WTC11 (cell line): ENCODE measurements at regions not wholly inside any gene's neighbourhood (a gene's known extent, or its start where the extent isn't known, plus 50 kb on each side); places are given as distances from the start of the nearest gene placed in this dataset.

Experiments used
- ATAC-seq: fragments of 200-7000 bp; cut with Tn5 transposase; 2 replicates; pipeline ENCODE4 v1.10.0; 2021; ENCODE audit warnings: mild to moderate bottlenecking, moderate library complexity
- CTCF ChIA-PET: fragments of 300-600 bp; sonication (Branson Sonifier 250); formaldehyde crosslinking; loops from one replicate; lab custom pipeline; 2021; ENCODE audit warnings: antibody characterized with exemption; lab: Charles Lee
- POLR2A ChIA-PET: fragments of 350-600 bp; sonication (Branson Sonifier 250); formaldehyde crosslinking; loops from one replicate; lab custom pipeline; 2021; ENCODE audit warnings: antibody characterized with exemption; lab: Charles Lee
- DNase-seq: peaks from one replicate; pipeline ENCODE4 v3.0.0; 2021; ENCODE audit warnings: low spot score
- H3K27ac Mint-ChIP-seq: 2 replicates; pipeline ENCODE4 v1.8.0; 2021; ENCODE audit warnings: mixed read lengths
- H3K27me3 Mint-ChIP-seq: 2 replicates; pipeline ENCODE4 v1.8.0; 2021; ENCODE audit warnings: low read depth, mild to moderate bottlenecking, moderate library complexity, mixed read lengths
- H3K36me3 Mint-ChIP-seq: 2 replicates; pipeline ENCODE4 v1.8.0; 2021; ENCODE audit warnings: mixed read lengths
- H3K4me1 Mint-ChIP-seq: 2 replicates; pipeline ENCODE4 v1.8.0; 2022; ENCODE audit warnings: mixed read lengths
- H3K4me3 Mint-ChIP-seq: 2 replicates; pipeline ENCODE4 v1.8.0; 2021; ENCODE audit warnings: mild to moderate bottlenecking, moderate library complexity, mixed read lengths
- H3K9me3 Mint-ChIP-seq: 2 replicates; pipeline ENCODE4 v1.8.0; 2021; ENCODE audit warnings: mixed read lengths
- AFF4 ChIP-seq: sonication (generic); formaldehyde crosslinking; IDR thresholded peaks from 2 replicates; pipeline ENCODE4 v1.8.1; 2023; ENCODE audit warnings: mild to moderate bottlenecking, missing genetic modification reagents, borderline replicate concordance
- FOXP1 ChIP-seq: sonication (generic); formaldehyde crosslinking; IDR thresholded peaks from 2 replicates; pipeline ENCODE4 v1.8.0; 2022; ENCODE audit warnings: missing genetic modification reagents, mild to moderate bottlenecking, moderate library complexity, borderline replicate concordance
- GTF2I ChIP-seq: fragments of 250-450 bp; sonication (Bioruptor Pico); conservative IDR thresholded peaks from 2 replicates; pipeline ENCODE4 v1.4.0; 2021; ENCODE audit warnings: mild to moderate bottlenecking
- HMGXB4 ChIP-seq: sonication (generic); formaldehyde crosslinking; IDR thresholded peaks from 2 replicates; pipeline ENCODE4 v1.8.1; 2023; ENCODE audit warnings: mild to moderate bottlenecking, moderate library complexity, missing genetic modification reagents
- IRF2 ChIP-seq: sonication (generic); formaldehyde crosslinking; IDR thresholded peaks from 2 replicates; pipeline ENCODE4 v1.8.0; 2022; ENCODE audit warnings: low read depth, missing genetic modification reagents, borderline replicate concordance
- NR1H2 ChIP-seq: sonication (generic); formaldehyde crosslinking; IDR thresholded peaks from 2 replicates; pipeline ENCODE4 v1.9.0; 2021; ENCODE audit warnings: mild to moderate bottlenecking, moderate library complexity, missing genetic modification reagents
- SMAD3 ChIP-seq: sonication (generic); formaldehyde crosslinking; IDR thresholded peaks from 2 replicates; pipeline ENCODE4 v1.8.0; 2022; ENCODE audit warnings: missing genetic modification reagents, mild to moderate bottlenecking, borderline replicate concordance
- TEAD4 ChIP-seq: sonication (generic); formaldehyde crosslinking; IDR thresholded peaks from 2 replicates; pipeline ENCODE4 v1.8.0; 2022; ENCODE audit warnings: mild to moderate bottlenecking, missing genetic modification reagents
- TP53 ChIP-seq: sonication (generic); formaldehyde crosslinking; IDR thresholded peaks from 2 replicates; pipeline ENCODE4 v1.8.1; 2023; ENCODE audit warnings: mild to moderate bottlenecking, missing genetic modification reagents
- ZMAT4 ChIP-seq: fragments of 250-450 bp; sonication (Bioruptor Pico); IDR thresholded peaks from 2 replicates; pipeline ENCODE4 v1.9.0; 2021; ENCODE audit warnings: mild to moderate bottlenecking
- ZNF138 ChIP-seq: sonication (generic); formaldehyde crosslinking; conservative IDR thresholded peaks from 2 replicates; pipeline ENCODE4 v1.8.1; 2022; ENCODE audit warnings: mild to moderate bottlenecking, moderate library complexity, missing genetic modification reagents
- ZNF396 ChIP-seq: fragments of 250-450 bp; sonication (Bioruptor Pico); IDR thresholded peaks from 2 replicates; pipeline ENCODE4 v1.8.0; 2021; ENCODE audit warnings: mild to moderate bottlenecking, moderate library complexity, borderline replicate concordance
- TF ChIP-seq, protein P1 (sequence below): sonication (generic); formaldehyde crosslinking; conservative IDR thresholded peaks from 2 replicates; pipeline ENCODE4 v1.8.1; 2023; ENCODE audit warnings: mild to moderate bottlenecking, low read depth, missing genetic modification reagents, moderate library complexity
- TF ChIP-seq, protein P2 (sequence below): sonication (generic); formaldehyde crosslinking; IDR thresholded peaks from 2 replicates; pipeline ENCODE4 v1.8.1; 2022; ENCODE audit warnings: low read depth, mild to moderate bottlenecking, moderate library complexity, missing genetic modification reagents, borderline replicate concordance
- TF ChIP-seq, protein P3 (sequence below): sonication (generic); formaldehyde crosslinking; conservative IDR thresholded peaks from 2 replicates; pipeline ENCODE4 v1.8.1; 2022; ENCODE audit warnings: mild to moderate bottlenecking, missing genetic modification reagents

DNA sequence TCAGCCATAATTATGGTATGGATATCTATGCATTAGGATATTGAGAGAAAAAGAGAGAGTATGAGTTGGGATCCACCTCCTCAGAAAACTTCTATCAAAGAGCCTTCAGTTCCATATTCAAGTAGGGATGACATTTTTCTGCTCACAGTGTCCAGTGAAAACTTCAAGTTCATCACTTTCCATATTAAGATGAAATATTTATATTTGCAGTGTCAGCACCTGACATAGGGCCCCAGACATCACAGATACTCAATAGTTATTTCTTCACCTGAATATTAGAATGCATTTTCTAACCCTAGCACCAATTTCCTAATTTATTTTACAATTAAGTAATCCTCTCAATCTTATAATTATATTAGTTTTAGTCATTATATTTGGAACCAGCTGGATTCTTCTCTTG is 318.0 kb upstream of the MGAT4C start:
- ChIA-PET CTCF (no interaction called here), POLR2A (no interaction called here)
- ATAC-seq (no peak), DNase-seq (no peak)
- no peak overlapping the region for H3K4me3 Mint-ChIP-seq
- TF ChIP-seq HMGXB4 (no peak), IRF2 (CRISPR knock-in tag) (no peak), FOXP1 (CRISPR knock-in tag) (no peak), TP53 (CRISPR knock-in tag) (no peak), ZNF396 (CRISPR knock-in tag) (no peak), ZNF138 (no peak), GTF2I (CRISPR knock-in tag) (no peak), SMAD3 (no peak), ZMAT4 (CRISPR knock-in tag) (no peak)
- TF ChIP-seq, protein P1, sequence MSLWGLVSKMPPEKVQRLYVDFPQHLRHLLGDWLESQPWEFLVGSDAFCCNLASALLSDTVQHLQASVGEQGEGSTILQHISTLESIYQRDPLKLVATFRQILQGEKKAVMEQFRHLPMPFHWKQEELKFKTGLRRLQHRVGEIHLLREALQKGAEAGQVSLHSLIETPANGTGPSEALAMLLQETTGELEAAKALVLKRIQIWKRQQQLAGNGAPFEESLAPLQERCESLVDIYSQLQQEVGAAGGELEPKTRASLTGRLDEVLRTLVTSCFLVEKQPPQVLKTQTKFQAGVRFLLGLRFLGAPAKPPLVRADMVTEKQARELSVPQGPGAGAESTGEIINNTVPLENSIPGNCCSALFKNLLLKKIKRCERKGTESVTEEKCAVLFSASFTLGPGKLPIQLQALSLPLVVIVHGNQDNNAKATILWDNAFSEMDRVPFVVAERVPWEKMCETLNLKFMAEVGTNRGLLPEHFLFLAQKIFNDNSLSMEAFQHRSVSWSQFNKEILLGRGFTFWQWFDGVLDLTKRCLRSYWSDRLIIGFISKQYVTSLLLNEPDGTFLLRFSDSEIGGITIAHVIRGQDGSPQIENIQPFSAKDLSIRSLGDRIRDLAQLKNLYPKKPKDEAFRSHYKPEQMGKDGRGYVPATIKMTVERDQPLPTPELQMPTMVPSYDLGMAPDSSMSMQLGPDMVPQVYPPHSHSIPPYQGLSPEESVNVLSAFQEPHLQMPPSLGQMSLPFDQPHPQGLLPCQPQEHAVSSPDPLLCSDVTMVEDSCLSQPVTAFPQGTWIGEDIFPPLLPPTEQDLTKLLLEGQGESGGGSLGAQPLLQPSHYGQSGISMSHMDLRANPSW (CRISPR knock-in tag) = no peak
- TF ChIP-seq, protein P2, sequence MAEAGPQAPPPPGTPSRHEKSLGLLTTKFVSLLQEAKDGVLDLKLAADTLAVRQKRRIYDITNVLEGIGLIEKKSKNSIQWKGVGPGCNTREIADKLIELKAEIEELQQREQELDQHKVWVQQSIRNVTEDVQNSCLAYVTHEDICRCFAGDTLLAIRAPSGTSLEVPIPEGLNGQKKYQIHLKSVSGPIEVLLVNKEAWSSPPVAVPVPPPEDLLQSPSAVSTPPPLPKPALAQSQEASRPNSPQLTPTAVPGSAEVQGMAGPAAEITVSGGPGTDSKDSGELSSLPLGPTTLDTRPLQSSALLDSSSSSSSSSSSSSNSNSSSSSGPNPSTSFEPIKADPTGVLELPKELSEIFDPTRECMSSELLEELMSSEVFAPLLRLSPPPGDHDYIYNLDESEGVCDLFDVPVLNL (CRISPR knock-in tag) = no peak
- TF ChIP-seq, protein P3, sequence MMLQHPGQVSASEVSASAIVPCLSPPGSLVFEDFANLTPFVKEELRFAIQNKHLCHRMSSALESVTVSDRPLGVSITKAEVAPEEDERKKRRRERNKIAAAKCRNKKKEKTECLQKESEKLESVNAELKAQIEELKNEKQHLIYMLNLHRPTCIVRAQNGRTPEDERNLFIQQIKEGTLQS (CRISPR knock-in tag) = no peak
- H3K9me3 Mint-ChIP-seq = no peaks in the 10 kb centered on the region
- no peak overlapping the region for H3K27ac Mint-ChIP-seq
- no peaks in the 10 kb centered on the region for H3K36me3 Mint-ChIP-seq
- no peaks in the 10 kb centered on the region for H3K27me3 Mint-ChIP-seq
- H3K4me1 Mint-ChIP-seq = no peaks in the 10 kb centered on the region

- H3K27me3 Mint-ChIP-seq = no peaks in the 10 kb centered on the region
- no peak overlapping the region for H3K27ac Mint-ChIP-seq
- H3K9me3 Mint-ChIP-seq = peaks cover 11% of the 10 kb centered on the region
- DNase-seq = no peak
- H3K4me1 Mint-ChIP-seq = no peaks in the 10 kb centered on the region
- TF ChIP-seq TEAD4 (CRISPR knock-in tag) (no peak), AFF4 (no peak), IRF2 (CRISPR knock-in tag) (no peak), NR1H2 (CRISPR knock-in tag) (no peak), TP53 (CRISPR knock-in tag) (no peak)
- no peak for ATAC-seq
- POLR2A ChIA-PET = no interaction called here
- CTCF ChIA-PET = no interaction called here
- H3K4me3 Mint-ChIP-seq = no peak overlapping the region
- no peaks in the 10 kb centered on the region for H3K36me3 Mint-ChIP-seq
These were observed 316.3 kb upstream of the MGAT4C start for GRCh38 chr12:86572455-86572854.
